ELF-1 (cell line): ENCODE measurements at regions not wholly inside any gene's neighbourhood (a gene's known extent, or its start where the extent isn't known, plus 50 kb on each side); places are given as distances from the start of the nearest gene placed in this dataset.

Experiments used
- DNase-seq: peaks from one replicate; pipeline ENCODE4 v3.0.0-alpha.2; 2016; ENCODE audit warnings: low read depth, low spot score

DNA sequence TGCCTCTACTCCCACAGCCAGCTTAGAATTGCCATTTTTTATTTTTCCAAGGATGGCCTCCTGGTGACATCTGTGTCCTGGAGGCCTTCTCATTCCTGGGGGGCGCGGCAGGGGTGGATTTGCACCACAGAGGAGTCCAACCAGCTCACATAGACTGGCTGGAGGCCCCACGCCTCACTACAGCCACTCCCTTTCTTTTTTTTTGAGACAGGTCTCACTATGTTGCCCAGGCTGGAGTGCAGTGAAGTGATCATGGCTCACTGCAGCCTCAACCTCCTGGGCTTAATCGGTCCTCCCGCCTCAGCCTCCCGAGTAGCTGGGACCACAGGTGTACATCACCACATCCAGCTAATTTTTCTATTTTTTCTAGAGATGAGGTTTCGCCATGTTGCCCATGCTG is 57.6 kb upstream of the DOCK1 start:
- DNase-seq: no peak

DNA sequence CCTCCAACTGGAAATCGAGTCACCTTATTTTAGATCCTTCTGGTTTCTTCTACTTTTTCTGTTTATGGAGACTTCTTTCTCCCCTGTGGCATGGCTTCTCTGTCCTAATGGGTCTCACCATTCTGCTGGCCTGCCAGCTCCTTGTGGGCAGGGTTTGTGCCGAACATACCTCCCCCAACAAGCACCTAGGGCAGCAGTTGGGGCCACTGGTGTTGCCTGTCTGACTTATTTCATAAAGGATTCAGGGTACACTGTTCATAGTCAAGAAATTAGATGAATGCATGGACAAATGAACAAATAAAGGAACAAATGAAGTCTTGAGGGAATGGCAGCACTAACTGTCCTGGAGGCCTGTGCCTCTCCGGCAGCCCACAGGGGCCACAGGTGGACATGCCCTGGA is 55.6 kb upstream of the DOCK1 start:
- DNase-seq: no peak

DNA sequence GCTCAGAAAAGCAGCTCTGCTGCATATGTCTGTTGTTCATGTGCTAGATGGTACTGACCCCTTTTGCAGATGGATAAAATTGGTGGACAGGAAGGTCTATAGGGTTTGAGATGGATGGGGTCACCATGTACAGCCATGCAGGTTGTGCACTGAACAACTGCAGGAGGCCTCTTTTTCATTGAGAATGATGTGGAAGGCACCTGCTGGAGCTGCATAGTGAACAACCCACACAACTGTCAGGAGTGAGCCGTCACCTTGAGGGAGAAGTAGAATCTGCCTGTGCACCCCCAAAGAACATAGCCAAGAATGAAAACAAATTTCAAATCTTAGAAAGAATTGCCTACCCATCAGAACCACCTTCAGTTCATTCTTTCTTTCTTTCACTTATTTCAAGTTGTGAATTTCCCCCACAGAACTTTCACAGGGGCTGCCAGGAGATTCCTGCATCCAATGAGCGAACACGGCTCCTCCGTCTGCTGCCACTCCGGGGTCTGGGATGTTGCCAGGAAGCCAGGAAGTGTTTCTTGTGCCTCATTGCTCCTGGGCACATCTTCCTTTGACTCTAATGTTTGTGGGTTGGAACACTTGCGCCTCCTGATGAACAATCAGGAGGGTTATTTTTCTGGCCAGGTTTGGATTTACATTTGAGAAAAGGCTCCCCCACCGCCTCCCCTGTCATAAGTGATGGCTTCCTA is 53.7 kb upstream of the DOCK1 start:
- DNase-seq: no peak

DNA sequence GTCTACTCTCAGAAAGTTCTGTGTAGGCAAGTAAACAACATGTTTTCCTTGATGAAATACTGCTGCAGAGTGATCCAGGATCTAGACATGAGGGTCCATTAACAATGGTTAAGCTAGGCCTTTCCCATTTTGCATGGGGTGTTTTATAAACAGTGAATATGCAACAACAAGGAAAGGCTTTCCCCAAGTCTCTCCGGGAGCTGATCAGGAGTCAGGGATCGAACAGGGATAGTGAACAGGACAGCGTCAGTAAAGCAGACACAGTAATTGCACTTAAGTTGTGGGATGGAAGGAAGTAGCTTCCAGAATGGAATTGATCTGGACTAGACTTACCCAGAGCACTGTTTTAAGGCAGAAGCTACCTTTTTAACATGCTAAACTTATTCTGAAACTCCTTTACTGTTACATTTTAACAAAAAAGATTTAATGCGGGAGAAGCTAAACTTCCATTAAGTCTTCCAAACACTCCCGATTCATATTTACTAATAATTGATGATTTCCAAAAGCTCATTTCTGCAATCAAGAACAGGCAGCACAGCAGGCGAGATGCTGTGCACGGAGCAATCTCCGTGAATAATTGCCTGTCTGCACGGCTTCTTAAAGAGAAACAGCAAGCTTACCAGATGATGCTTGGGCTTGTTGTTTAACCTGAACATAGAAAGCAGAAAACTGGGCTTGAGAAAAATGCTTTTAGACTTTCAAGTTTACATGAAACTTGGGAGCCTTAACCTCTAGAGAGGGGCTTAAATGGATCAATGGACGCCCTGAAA is 50.3 kb upstream of the DOCK1 start:
- DNase-seq: no peak
